Heart right ventricle (tissue), 16 donors: ENCODE measurements at regions not wholly inside any gene's neighbourhood (a gene's known extent, or its start where the extent isn't known, plus 50 kb on each side); places are given as distances from the start of the nearest gene placed in this dataset.
A peak's percentile ranks its signal among the peaks of the same experiment; 100 is the strongest.

Source experiments
- ATAC-seq, 8 donors: fragments of 200-7000 bp; cut with Tn5 transposase; one replicate each; pipeline ENCODE4 v1.9.1; 2020; ENCODE audit warnings: mild to moderate bottlenecking in 8 of 8, moderate library complexity in 8 of 8, moderate number of reproducible peaks in 1 of 8
- DNase-seq, 2 donors: peaks; one replicate each; pipeline ENCODE4 v3.0.0-alpha.2; 2020
- H3K27ac ChIP-seq, 10 donors: fragments of 200-600 bp; sonication (generic) in 2 of 10; one replicate each; pipeline versions ENCODE4 v1.5.0 to v1.8.0; 2020 to 2022; ENCODE audit warnings: mild to moderate bottlenecking in 3 of 10
- H3K27me3 ChIP-seq, 7 donors: fragments of 200-600 bp; one replicate each; pipeline ENCODE4 v1.8.0; 2021 to 2022; ENCODE audit warnings: mild to moderate bottlenecking in 2 of 7
- H3K36me3 ChIP-seq, 9 donors: fragments of 200-600 bp; sonication (generic) in 1 of 9; one replicate each; pipeline versions ENCODE4 v1.5.0 to v1.8.0; 2020 to 2022; ENCODE audit warnings: mild to moderate bottlenecking in 2 of 9
- H3K4me1 ChIP-seq, 9 donors: fragments of 200-600 bp; sonication (generic) in 1 of 9; one replicate each; pipeline versions ENCODE4 v1.5.0 to v1.8.0; 2020 to 2022; ENCODE audit warnings: mild to moderate bottlenecking in 4 of 9
- H3K4me3 ChIP-seq, 10 donors: fragments of 200-600 bp; sonication (generic) in 2 of 10; one replicate each; pipeline versions ENCODE4 v1.5.0 to v1.8.0; 2020 to 2022; ENCODE audit warnings: mild to moderate bottlenecking in 7 of 10, moderate library complexity in 2 of 10
- H3K9me3 ChIP-seq, 11 donors: fragments of 200-600 bp in 10 of 11; sonication (generic) in 2 of 11; one replicate each; pipeline versions ENCODE4 v1.5.0 to v1.8.0; 2013 to 2022; ENCODE audit warnings: mild to moderate bottlenecking in 2 of 11, control low read depth in 1 of 11, moderate library complexity in 1 of 11
- CTCF ChIP-seq, 9 donors: fragments of 200-600 bp; sonication (generic) in 2 of 9; IDR thresholded peaks; one replicate each; pipeline versions ENCODE4 v1.5.0 to v1.8.0; 2021 to 2022; ENCODE audit warnings: antibody characterized with exemption in 9 of 9, mild to moderate bottlenecking in 5 of 9, moderate library complexity in 1 of 9
- WGBS, 2 donors: extraction: QIAGEN DNeasy Blood & Tissue Kit; methylation state at CpG; one replicate each; pipeline ENCODE4 v1.1.7; 2013; ENCODE audit warnings: inconsistent platforms in 1 of 2; 5-methylcytosine and 5-hydroxymethylcytosine counted together
- intact Hi-C, 10 donors: fragments of 100-400 bp; cut with DNase I; formaldehyde crosslinking; loops; one replicate each; pipeline versions ENCODE4 v1.11.1 to v1.14.2; 2022
- donor health status: Arrhythmogenic right ventricular cardiomyopathy.
- donor health status: ischemic (EF 13 %, LVEDD 7.1; RV severe dilation, severe dysfunction).
- donor health status: healthy with polysubstance abuse.
- donor health status: DM: no; HTN: yes; CAD: no.
- donor health status: DM: no; HTN: no; CAD: no.
- donor health status: ischemic (EF 25% LVEDD 6.9; RV normal size, moderate dysfunction).
- donor health status: ischemic (EF 25% LVEDD 5.7; RV mildly dilated, moderate dysfunction).
- donor health status: healthy.
- donor health status: DM: yes; HTN: yes; CAD: no.
- donor health status: Ischemic cardiomyopathy.
- donor health status: ischemic (EF 35%, LVEDD 5.7; RV mildly dilated, moderate dysfunction).
- donor health status: nonischemic (EF 11% LVEDD 7.7; RV severe dilation, severe dysfunction).
- donor health status: DM: yes; HTN: yes; CAD: no.
- donor health status: PGD.
- donor health status: ischemic (EF 29% LVEDD 5.4; RV normal size, mild dysfunction).
- donor health status: nonischemic (EF 23%, LVEDD 6.1; RV moderate dilation, normal function).

DNA sequence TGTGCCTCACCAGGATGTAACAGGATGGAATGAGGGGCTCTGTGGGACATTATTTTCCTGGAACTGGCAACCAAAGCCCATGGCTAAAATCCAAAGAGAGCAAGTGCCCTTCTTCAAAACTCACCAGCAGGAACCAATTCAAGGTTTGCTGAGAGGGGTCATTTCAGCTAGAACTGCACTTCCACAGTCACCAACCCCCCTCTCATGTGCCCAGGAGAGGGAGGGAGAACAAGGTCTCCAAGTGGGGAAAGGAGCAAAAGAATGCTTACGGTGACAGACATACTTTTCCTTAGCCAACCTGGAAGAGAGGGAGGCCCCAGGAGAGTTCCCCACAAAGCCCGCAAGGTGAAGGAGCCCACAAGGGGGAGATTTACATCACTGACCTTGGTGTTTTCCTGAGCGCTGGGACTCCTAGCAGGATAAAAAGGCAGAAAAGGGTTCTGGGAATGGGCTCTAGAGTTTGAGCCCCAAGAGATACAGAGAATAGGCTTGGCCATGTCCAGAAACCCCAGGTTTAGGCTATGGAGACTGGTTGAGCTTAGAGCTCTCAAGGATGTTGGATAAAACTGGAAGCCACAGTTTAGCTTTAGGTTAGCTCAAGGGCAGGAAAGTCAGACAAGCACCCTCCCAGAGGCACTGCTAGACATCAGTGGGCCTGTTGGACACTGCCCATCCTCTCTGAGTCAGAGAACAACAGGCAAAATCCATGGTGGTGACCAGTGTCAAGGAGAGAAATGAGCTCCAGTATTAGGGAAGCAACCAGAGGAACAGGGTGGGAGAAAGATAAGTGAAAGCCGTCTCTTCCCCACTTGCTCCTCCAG is 63.9 kb upstream of the GHITM start:
- Histone ChIP-seq H3K4me1 (peaks cover 0 to 10% (median 0%) of the 10 kb centered on the region in 9 donors), H3K36me3 (no peaks in the 10 kb centered on the region), H3K9me3 (peaks cover 0 to 1% (median 0%) of the 10 kb centered on the region in 11 donors), H3K27ac (peak overlapping the region in 7 of 10 donors; percentile 16 to 72 (median 54)), H3K4me3 (no peak overlapping the region), H3K27me3 (no peaks in the 10 kb centered on the region)
- DNase-seq (no peak), ATAC-seq (peak in 6 of 8 donors; percentile 21 to 90 (median 56))
- intact Hi-C loops, result no loop called here
- 81 to 89% methylated on average over 4 of the region's 4 CpGs for WGBS, 2 donors
- TF ChIP-seq CTCF (IDR thresholded peaks at IDR 0.05), result no peak

GRCh38 chr10:84076047-84076388 is 63.3 kb upstream of the GHITM start:
- intact Hi-C loops, result no loop called here
- peak; percentile 59 to 90 (median 84) for ATAC-seq
- H3K9me3 ChIP-seq, result no peaks in the 10 kb centered on the region
- no peaks in the 10 kb centered on the region for H3K27me3 ChIP-seq
- H3K4me3 ChIP-seq, result no peak overlapping the region
- H3K36me3 ChIP-seq, result no peaks in the 10 kb centered on the region
- peak overlapping the region in 7 of 10 donors; percentile 20 to 72 (median 53) for H3K27ac ChIP-seq
- DNase-seq, result no peak
- WGBS, 2 donors, result 72 to 79% methylated on average over 1 of the region's 1 CpG
- TF ChIP-seq CTCF (IDR thresholded peaks at IDR 0.05), result no peak
- peaks cover 0 to 10% (median 0%) of the 10 kb centered on the region in 9 donors for H3K4me1 ChIP-seq

- no peak for DNase-seq
- Histone ChIP-seq H3K27ac (peak overlapping the region in 8 of 10 donors; percentile 5 to 72 (median 40)), H3K4me1 (peaks cover 0 to 10% (median 0%) of the 10 kb centered on the region in 9 donors), H3K36me3 (no peaks in the 10 kb centered on the region), H3K27me3 (no peaks in the 10 kb centered on the region), H3K9me3 (no peaks in the 10 kb centered on the region), H3K4me3 (no peak overlapping the region)
- intact Hi-C loops, result no loop called here
- peak in 3 of 9 donors; percentile 15 to 24 (median 19) for TF ChIP-seq CTCF (IDR thresholded peaks at IDR 0.05)
- peak in 4 of 8 donors; percentile 30 to 62 (median 38) for ATAC-seq
- 68 to 69% methylated on average over 4 of the region's 4 CpGs for WGBS, 2 donors
Measured at GRCh38 chr10:84076540-84077195, 62.6 kb upstream of the GHITM start.

GRCh38 chr10:84077768-84078167 is 61.5 kb upstream of the GHITM start:
- TF ChIP-seq CTCF (IDR thresholded peaks at IDR 0.05), result no peak
- peaks cover 0 to 10% (median 0%) of the 10 kb centered on the region in 9 donors for H3K4me1 ChIP-seq
- WGBS, 2 donors, result 68 to 73% methylated on average over 2 of the region's 2 CpGs
- no peak overlapping the region for H3K4me3 ChIP-seq
- no peaks in the 10 kb centered on the region for H3K36me3 ChIP-seq
- intact Hi-C loops, result no loop called here
- no peaks in the 10 kb centered on the region for H3K9me3 ChIP-seq
- no peak for DNase-seq
- ATAC-seq, result no peak
- no peaks in the 10 kb centered on the region for H3K27me3 ChIP-seq
- peak overlapping the region in 2 of 10 donors; percentile 31 to 72 for H3K27ac ChIP-seq
